Stimulated activated memory B cell treated with anti-CD40 and anti-IgM and Interleukin-4, amounts not matched to agents 10 μg/mL and 1 μg/mL and 100 μg/mL, for 72 hours (primary cell): ENCODE measurements at regions not wholly inside any gene's neighbourhood (a gene's known extent, or its start where the extent isn't known, plus 50 kb on each side); places are given as distances from the start of the nearest gene placed in this dataset.
A peak's percentile ranks its signal among the peaks of the same experiment; 100 is the strongest.

ENCODE experiments used
- ATAC-seq: fragments of 150-1000 bp; cut with Tn5 transposase; 2 replicates; pipeline ENCODE4 v1.10.0; 2021
- H3K27ac Mint-ChIP-seq: one replicate; pipeline ENCODE4 v1.8.0; 2022; ENCODE audit warnings: mild to moderate bottlenecking, mixed read lengths
- H3K27me3 Mint-ChIP-seq: one replicate; pipeline ENCODE4 v1.8.0; 2022; ENCODE audit warnings: mixed read lengths
- H3K36me3 Mint-ChIP-seq: one replicate; pipeline ENCODE4 v1.8.0; 2022; ENCODE audit warnings: mixed read lengths
- H3K4me1 Mint-ChIP-seq: one replicate; pipeline ENCODE4 v1.8.0; 2022; ENCODE audit warnings: mixed read lengths
- H3K4me3 Mint-ChIP-seq: one replicate; pipeline ENCODE4 v1.8.0; 2022; ENCODE audit warnings: mild to moderate bottlenecking, moderate library complexity, mixed read lengths
- H3K9me3 Mint-ChIP-seq: one replicate; pipeline ENCODE4 v1.8.0; 2022; ENCODE audit warnings: mixed read lengths

DNA sequence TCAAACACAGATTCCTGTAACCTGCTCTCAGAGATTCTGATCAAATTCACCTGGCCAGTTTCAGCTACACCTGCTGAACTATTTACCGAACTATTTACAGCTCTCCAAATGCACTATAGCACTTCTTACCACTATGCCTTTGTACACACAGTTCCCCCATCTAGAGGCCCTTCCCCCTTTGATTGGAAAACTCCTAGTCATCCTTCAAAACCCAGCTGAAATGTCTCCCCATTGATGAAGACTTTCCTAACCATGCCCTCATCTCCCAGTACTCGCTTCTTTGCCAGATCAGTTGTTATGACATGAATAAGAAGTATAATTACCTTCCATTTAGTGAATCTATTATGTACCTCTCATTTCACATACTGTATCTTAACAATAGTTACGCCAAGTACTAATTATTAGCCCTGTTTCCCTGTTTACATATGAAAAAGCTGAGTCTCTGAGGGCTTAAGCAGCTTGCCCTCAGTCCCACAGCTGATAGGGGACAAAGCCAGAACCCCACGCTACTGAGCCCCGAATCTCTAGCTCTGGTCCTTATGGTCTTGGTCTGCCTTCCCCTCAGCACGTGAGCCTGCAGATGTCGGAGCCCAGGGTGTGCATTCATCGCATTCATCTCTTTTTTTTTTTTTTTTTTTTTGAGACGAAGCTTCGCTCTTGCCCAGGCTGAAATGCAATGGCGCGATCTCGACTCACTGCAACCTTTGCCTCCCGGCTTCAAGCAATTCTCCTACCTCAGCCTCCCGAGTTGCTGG lies 64.7 kb upstream of the ASAP2 start:
- H3K27me3 Mint-ChIP-seq, result peaks cover 80% of the 10 kb centered on the region
- H3K4me3 Mint-ChIP-seq, result no peak overlapping the region
- H3K27ac Mint-ChIP-seq, result no peak overlapping the region
- no peaks in the 10 kb centered on the region for H3K9me3 Mint-ChIP-seq
- no peaks in the 10 kb centered on the region for H3K36me3 Mint-ChIP-seq
- ATAC-seq, result no peak
- H3K4me1 Mint-ChIP-seq, result peaks cover 8% of the 10 kb centered on the region

DNA sequence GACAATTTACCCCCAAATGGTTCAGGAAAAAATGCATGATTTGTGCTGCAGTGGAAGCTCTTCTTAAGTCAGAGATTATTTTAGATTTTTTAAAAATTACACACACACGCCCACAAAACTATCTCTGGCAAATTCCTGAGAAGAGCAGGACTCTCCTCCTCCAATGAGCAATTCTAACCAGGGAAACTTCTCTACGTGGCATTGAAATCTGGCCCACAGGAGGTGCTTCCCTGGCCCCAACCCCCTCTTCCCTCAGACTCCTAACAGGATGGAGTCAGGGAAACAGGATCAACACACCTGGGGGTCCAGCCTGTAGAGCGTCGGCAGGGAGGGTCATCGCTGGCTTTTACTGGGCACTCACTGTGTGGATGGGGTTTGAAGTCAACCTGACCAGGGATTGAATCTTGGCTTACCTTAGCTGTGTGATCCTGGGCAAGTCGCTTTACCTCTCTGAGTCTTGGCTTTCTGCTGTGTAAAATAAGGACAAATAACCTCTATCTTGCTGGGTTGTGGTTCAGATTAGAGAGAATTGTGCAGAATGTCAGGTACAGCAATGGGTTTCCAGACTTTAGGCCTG lies 65.4 kb upstream of the ASAP2 start:
- H3K4me3 Mint-ChIP-seq, result no peak overlapping the region
- no peak overlapping the region for H3K27ac Mint-ChIP-seq
- H3K9me3 Mint-ChIP-seq, result no peaks in the 10 kb centered on the region
- ATAC-seq, result no peak
- H3K27me3 Mint-ChIP-seq, result peaks cover 77% of the 10 kb centered on the region
- H3K4me1 Mint-ChIP-seq, result peaks cover 8% of the 10 kb centered on the region
- no peaks in the 10 kb centered on the region for H3K36me3 Mint-ChIP-seq

DNA sequence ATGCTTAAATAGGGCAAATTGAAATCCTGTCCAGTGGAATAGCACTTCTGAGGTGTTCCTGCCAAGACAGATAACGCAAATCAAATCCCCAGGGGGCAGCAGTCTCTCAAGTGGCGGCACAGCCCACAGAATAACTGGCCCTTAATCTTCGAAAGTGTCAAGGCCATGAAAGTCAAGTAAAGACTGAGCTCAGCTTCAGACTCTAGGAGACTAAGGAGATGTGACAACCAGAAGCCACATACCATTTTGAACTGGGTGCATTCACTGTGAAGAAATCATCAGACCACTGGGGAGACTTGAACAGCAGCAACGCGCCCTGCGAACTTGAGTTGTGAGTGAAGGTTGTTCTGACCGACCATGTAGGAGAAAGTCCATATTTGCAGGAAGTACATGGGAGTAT lies 66.0 kb upstream of the ASAP2 start:
- no peak for ATAC-seq
- H3K9me3 Mint-ChIP-seq, result no peaks in the 10 kb centered on the region
- H3K36me3 Mint-ChIP-seq, result no peaks in the 10 kb centered on the region
- no peak overlapping the region for H3K27ac Mint-ChIP-seq
- peaks cover 72% of the 10 kb centered on the region for H3K27me3 Mint-ChIP-seq
- peaks cover 8% of the 10 kb centered on the region for H3K4me1 Mint-ChIP-seq
- no peak overlapping the region for H3K4me3 Mint-ChIP-seq

DNA sequence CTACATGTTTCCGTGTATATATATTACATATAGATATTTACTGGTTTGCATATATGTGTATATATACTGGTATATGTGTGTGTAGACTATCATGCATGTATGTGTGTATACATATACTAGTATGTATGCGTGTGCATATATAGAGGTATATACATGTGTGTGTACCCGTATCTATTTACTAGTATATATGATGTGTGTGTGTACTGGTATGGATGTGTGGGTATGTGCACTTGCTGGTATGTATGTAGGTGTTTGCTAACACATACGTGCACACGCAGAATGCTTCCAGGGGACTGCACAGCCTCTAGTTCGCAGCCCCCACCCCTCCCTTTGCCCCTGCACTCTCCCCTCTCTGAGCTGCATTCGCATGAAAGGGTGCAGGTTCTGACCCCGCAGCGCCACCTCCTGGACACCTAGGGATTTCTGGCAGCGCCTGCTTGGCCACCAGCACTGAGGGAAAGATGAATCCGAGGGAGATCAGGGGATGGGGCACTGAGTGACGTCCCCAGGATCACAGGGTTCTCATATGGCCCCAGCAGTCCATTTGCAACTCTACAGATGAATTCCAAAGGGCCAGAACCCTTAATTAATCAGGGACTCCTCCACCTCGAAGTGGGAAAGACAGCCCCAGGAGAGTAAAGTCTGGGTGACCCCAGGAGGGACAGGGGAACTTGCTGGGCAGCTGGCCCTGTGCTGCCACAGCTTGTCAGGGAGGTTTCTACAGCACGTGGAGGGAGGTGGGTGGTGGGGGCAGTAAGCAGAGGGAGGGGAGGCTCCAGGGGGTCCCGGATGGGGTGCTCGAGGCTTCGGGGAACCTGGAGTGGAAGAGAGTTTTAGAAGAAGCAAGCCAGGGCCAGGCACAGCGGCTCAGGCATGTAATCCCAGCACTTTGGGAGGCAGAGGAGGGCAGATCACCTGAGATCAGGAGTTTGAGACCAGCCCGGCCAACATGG lies 66.8 kb upstream of the ASAP2 start:
- Mint-ChIP-seq H3K36me3 (no peaks in the 10 kb centered on the region), H3K4me3 (no peak overlapping the region), H3K27me3 (peaks cover 63% of the 10 kb centered on the region), H3K27ac (no peak overlapping the region), H3K4me1 (peaks cover 8% of the 10 kb centered on the region), H3K9me3 (no peaks in the 10 kb centered on the region)
- ATAC-seq, result peak; percentile 13

DNA sequence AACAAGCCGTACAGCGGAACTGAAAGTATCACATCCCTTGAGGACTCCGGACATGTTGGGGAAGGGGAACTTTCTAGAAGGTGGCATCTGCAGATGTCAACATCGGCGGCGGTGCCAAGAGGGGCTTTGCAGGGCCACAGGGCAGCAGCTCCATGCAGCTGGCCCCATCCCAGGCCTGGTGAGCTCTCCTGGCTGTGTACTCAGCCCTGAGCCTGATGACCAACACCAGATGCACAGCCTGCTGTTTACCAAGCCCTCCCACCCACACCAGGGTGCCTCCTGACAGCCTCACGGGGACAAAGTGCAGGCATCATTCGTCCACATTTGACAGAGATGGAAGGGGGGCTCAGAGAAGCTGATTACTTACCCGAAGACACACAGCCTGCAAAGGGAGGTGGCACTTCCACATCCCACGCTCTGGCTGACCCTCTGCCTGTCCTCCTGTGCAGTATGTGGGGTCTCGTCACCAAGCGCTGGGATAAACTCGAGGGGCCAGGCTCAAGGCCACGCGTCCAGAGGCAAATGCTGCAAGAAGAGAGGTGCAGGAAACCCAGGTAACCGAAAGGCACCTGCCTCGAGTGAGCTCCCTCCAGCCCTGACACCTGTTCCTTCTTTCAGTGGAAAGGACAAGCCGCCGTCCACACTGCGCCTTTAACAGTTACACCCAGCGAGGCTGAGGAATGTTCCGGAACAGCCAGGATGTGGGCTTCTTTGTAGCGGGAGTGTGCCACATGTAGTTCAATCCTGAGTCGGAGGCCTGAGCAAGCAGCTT lies 69.0 kb upstream of the ASAP2 start:
- H3K36me3 Mint-ChIP-seq, result peaks cover 6% of the 10 kb centered on the region
- no peak overlapping the region for H3K27ac Mint-ChIP-seq

DNA sequence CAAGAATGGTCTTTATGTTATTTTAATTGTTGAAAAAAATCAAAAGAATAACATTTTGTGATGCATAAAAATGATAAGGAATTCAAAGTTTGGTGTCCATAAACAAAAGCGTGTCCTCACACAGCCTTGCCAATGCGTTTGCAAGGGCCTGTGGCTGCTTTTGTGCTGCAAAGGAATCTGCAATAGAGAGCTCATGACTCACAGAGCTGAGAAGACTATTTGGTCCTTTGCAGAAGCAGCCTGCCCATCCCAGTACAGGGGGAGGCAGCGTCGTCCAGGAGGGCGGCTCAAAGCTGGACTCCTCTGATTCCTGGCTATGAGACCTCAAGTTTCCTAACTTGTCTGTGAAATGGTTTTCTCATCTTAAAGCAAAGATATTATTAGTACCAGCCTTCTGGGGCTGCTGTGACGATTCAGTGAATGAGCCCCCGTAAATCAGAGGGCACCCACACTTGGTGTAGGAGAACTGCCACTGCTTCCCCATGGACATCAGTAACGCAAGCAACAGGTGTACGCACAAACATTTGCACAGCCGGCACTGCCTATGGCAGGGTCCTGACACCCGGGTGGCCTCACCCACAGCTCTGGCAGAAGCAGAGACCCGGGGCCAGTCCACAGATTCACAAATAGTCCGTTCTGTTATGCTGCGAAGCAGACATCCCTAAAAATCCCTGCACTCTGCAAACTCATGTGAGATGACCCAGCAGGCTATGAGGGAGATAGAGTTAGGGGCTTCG lies 70.6 kb upstream of the ASAP2 start:
- no peak for ATAC-seq
- H3K27me3 Mint-ChIP-seq, result peaks cover 48% of the 10 kb centered on the region
- peaks cover 10% of the 10 kb centered on the region for H3K9me3 Mint-ChIP-seq

More for the DNA sequence above, 69.0 kb upstream of the ASAP2 start:
- Mint-ChIP-seq H3K27me3 (peaks cover 58% of the 10 kb centered on the region), H3K4me3 (no peak overlapping the region), H3K9me3 (peaks cover 7% of the 10 kb centered on the region), H3K4me1 (peaks cover 3% of the 10 kb centered on the region)
- no peak for ATAC-seq

DNA sequence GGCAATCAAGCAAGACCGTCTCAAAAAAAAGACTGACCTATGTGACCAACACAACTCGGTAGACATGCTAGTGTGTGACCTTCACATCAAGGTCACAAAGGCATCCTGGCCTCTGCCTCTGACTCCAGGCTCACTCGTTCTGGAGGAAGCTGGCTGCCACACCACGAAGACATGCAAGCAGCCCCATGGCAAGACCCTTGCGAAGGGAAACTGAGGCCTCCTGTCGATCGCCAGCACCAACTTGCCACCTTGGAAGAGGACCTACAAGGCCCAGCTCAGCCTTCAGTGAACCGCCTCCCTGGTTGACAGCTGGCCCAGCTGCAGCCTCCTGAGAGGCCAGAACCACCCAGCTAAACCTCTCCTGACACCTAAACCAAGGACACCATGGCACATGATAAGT lies 79.3 kb upstream of the ASAP2 start:
- Mint-ChIP-seq H3K36me3 (no peaks in the 10 kb centered on the region), H3K9me3 (peaks cover 14% of the 10 kb centered on the region), H3K4me3 (no peak overlapping the region), H3K27ac (no peak overlapping the region), H3K4me1 (no peaks in the 10 kb centered on the region), H3K27me3 (peaks cover 35% of the 10 kb centered on the region)
- ATAC-seq, result no peak

More for the DNA sequence above, 70.6 kb upstream of the ASAP2 start:
- Mint-ChIP-seq H3K36me3 (peaks cover 6% of the 10 kb centered on the region), H3K27ac (no peak overlapping the region), H3K4me3 (no peak overlapping the region), H3K4me1 (no peaks in the 10 kb centered on the region)

DNA sequence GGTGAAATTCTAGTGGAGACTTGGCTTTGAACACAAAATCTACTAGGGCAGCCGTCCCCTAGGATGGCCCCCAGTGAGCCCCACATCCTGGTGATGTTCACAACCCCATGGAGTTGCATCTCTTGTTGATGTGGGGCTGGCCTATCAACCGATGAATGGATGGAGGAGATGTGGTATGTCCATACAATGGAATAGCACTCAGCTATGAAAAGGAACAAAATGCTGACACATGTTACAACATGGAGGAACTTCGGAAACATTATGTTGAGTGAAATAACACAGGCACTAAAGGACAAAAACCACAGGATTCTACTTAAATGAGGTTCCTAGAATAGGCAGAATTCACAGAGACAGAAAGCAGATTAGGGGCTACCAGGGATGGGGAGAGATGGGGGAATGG lies 80.1 kb upstream of the ASAP2 start:
- Mint-ChIP-seq H3K9me3 (peaks cover 14% of the 10 kb centered on the region), H3K4me3 (no peak overlapping the region), H3K36me3 (no peaks in the 10 kb centered on the region), H3K27me3 (peaks cover 39% of the 10 kb centered on the region), H3K27ac (no peak overlapping the region), H3K4me1 (no peaks in the 10 kb centered on the region)
- no peak for ATAC-seq

DNA sequence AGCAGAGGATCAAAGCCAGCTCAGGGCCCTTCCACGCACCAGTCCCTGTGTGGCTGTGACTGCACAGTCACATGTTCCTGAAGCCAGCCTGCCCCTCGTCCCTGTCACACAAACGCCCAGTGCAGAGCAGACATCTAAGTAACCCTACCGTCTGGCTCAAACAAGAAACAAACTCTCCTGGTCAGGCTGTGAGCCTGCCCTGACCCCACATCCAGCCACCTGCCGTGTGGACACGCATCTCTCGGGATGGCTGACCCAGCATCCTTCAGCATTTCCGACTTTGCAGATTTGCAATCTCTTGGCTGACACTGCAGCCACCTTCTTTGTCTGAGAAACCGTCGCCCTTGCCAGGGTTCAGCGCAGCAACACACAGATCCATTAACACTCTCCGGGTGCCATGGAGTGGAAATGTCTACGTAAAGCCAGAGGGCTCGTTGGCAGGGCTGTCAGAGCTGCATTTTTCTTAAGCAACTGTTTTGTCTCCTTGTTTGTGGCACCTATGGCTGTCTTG lies 82.3 kb upstream of the ASAP2 start:
- Mint-ChIP-seq H3K36me3 (no peaks in the 10 kb centered on the region), H3K27ac (no peak overlapping the region), H3K4me1 (no peaks in the 10 kb centered on the region), H3K4me3 (no peak overlapping the region), H3K27me3 (peaks cover 31% of the 10 kb centered on the region), H3K9me3 (peaks cover 11% of the 10 kb centered on the region)
- no peak for ATAC-seq

DNA sequence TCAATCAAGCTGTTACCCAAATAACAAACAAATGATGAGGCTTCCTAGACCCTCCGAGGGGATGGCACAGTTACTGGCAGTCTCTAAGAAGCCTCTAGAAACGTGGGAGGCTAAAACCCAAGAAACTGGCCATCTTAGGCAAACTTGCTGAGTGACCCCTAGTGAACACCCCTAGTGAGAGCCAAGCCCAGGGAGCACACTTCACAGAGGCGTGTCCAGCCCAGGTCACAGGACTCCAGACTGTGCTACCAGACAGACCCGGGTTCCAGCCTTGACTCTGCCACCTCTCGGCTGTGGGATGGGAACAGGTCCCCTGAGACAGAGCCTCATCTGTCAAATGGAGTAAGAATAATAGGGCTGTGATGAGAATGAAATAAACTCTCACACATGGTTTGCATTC lies 83.5 kb upstream of the ASAP2 start:
- no peak overlapping the region for H3K4me3 Mint-ChIP-seq
- H3K27me3 Mint-ChIP-seq, result peaks cover 31% of the 10 kb centered on the region
- no peak overlapping the region for H3K27ac Mint-ChIP-seq
- ATAC-seq, result no peak
- no peaks in the 10 kb centered on the region for H3K4me1 Mint-ChIP-seq
- peaks cover 11% of the 10 kb centered on the region for H3K9me3 Mint-ChIP-seq
- no peaks in the 10 kb centered on the region for H3K36me3 Mint-ChIP-seq

DNA sequence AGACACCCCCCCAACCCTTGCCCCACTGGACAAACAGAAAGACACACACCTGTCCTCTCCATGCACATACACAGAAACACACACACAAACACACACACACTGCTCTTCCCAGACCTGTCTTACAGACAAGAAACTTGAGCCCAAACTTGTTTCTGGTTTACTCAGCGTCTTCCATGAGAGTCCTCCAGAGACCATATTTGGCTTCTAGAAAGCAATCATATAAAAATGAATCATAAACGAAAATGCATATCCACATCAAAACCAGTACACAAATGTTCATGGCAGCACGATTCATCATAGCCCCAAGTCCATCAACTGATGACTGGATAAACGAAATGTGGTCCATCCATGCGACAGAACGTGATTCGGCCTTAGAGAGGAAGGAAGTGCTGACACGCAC lies 84.2 kb upstream of the ASAP2 start:
- Mint-ChIP-seq H3K4me3 (no peak overlapping the region), H3K27me3 (peaks cover 30% of the 10 kb centered on the region)
- no peak for ATAC-seq

DNA sequence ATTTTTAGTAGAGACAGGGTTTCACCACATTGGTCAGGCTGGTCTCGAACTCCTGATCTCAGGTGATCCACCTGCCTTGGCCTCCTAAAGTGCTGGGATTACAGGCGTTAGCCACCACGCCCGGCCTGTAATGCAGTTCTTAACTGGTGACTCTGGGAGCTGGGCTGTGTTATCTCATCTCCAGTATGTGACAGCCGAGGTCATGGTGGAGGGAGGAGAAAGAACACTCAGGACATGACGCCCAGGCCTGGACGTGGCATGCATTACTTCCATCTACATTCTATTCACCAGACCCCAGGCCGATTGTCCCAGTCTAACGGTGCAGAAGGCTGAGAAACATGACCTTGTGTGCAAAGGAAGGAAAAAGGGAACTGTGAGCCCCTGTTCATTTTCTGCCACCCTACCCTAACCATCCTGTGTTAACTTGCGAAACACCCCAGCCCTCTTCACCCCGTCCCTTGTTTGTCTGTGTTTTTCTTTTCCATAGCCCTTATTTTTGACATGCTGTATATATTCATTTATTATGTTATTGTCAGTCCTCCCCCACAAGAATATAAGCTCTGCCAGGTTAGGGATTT lies 88.1 kb upstream of the ASAP2 start:
- ATAC-seq, result no peak
- peaks cover 23% of the 10 kb centered on the region for H3K27me3 Mint-ChIP-seq
- no peak overlapping the region for H3K27ac Mint-ChIP-seq

More for the DNA sequence above, 84.2 kb upstream of the ASAP2 start:
- Mint-ChIP-seq H3K36me3 (no peaks in the 10 kb centered on the region), H3K9me3 (peaks cover 14% of the 10 kb centered on the region), H3K4me1 (no peaks in the 10 kb centered on the region), H3K27ac (no peak overlapping the region)

DNA sequence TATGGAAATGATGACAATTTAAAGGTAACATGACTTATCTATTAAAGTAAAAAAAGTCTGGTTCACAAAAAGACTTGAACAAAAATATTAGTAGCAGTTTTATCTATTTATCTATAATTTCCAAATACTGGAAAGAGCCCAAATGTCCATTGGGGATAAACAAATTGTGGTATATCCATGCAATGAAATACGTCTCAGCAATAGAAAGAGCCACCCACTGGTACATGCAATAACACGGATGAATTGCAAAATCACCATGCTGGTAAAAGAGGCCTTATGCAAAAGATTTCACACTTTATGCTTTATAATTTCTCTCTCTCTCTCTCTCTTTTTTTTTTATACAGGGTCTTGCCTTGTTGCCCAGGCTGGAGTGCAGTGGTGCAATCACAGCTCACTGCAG lies 91.4 kb upstream of the ASAP2 start:
- Mint-ChIP-seq H3K9me3 (peaks cover 3% of the 10 kb centered on the region), H3K27me3 (peaks cover 29% of the 10 kb centered on the region), H3K27ac (no peak overlapping the region), H3K36me3 (no peaks in the 10 kb centered on the region), H3K4me3 (no peak overlapping the region), H3K4me1 (no peaks in the 10 kb centered on the region)
- no peak for ATAC-seq

More for the DNA sequence above, 88.1 kb upstream of the ASAP2 start:
- peaks cover 3% of the 10 kb centered on the region for H3K9me3 Mint-ChIP-seq
- H3K4me3 Mint-ChIP-seq, result no peak overlapping the region
- no peaks in the 10 kb centered on the region for H3K4me1 Mint-ChIP-seq
- H3K36me3 Mint-ChIP-seq, result no peaks in the 10 kb centered on the region

DNA sequence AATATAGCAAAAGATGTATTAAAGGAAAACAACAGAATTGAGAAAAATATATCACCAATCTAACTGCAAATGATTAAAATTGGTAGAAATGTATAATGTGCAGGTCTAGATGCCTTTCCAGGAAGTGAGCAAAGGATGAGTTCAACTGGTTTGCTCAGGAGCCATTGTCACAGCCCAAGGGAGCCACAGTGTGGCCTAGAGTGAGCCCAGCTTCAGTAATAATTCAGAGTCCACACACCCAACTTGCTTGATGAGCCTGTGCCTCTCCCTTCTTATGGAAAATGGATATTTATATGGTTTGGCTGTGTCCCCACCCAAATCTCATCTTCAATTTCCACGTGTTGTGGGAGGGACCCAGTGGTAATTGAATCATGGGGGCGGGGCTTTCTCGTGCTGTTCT lies 92.2 kb upstream of the ASAP2 start:
- peaks cover 3% of the 10 kb centered on the region for H3K9me3 Mint-ChIP-seq

More for the DNA sequence above, 92.2 kb upstream of the ASAP2 start:
- Mint-ChIP-seq H3K4me3 (no peak overlapping the region), H3K27me3 (peaks cover 28% of the 10 kb centered on the region), H3K27ac (no peak overlapping the region), H3K36me3 (no peaks in the 10 kb centered on the region), H3K4me1 (no peaks in the 10 kb centered on the region)
- ATAC-seq, result no peak
